ENCODE measurements at regions not wholly inside any gene's neighbourhood (a gene's known extent, or its start where the extent isn't known, plus 50 kb on each side); places are given as distances from the start of the nearest gene placed in this dataset.

DNA sequence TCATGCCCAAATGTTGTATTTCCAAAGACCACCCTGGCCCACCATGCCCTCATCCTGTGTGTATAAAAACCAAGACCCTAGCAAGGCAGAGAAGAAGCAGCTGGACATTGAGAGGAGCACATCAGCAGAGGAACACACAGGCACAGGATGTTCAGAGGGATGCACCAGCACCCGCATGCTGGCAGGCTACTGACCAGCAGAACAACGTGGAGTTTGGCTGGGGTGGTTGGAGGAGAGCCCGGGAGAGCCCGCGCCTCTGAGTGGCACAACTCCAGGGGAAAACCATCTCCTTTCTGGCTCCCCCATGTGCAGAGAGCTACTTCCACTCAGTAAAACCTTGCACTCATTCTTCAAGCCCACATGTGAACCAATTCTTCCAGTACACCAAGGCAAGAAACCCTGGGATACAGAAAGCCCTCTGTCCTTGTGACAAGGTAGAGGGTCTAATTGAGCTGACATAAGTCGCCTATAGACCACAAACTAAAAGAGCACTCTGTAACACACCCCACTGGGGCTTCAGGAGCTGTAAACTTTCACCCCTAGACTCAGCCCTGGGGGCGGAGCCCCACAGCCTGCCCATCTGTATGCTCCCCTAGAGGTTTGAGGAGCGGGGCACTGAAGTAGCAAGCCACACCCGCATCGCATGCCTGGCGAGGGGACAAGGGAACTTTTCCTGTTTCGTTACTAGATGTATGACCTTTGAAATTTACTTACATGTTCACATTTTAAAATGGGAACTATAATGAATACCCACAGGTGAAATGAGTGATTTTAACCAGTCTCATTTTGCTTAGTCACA lies 831.5 kb upstream of the CITED2 start:
- H3K4me1 ChIP-seq (replicated peaks) = no peaks in the 10 kb centered on the region
- no peak overlapping the region for H3K4me3 ChIP-seq
- WGBS = 81% methylated on average over 12 of the region's 12 CpGs
- no peak overlapping the region for H3K27ac ChIP-seq
- TF ChIP-seq POLR2AphosphoS5 (IDR thresholded peaks at IDR 0.05) = no peak
- no peaks in the 10 kb centered on the region for H3K9me3 ChIP-seq
- no peaks in the 10 kb centered on the region for H3K36me3 ChIP-seq
- no peaks in the 10 kb centered on the region for H3K27me3 ChIP-seq (replicated peaks; ENCODE audit: insufficient read depth)
- intact Hi-C loops (cut with DNase I) = no loop called here
- DNase-seq (ENCODE audit: low spot score) = no peak

DNA sequence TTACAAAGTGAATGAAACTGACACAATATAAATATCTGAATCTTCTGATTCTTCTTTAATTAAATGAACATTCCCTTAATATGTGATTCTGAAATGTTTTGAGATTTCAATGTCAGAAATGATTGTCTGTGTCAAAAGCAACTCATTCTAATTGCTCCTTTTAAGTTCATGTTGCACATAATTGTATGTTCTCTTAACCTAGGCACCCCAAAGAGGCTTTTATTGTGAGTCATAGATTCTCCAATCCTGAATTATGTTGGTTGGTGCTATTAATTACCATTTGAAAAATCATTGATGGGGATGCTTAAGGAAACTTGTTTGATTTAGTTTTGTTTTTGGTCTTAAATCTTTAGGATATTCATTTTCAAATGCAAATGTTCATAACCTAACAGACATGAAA lies 829.7 kb upstream of the CITED2 start:
- no peaks in the 10 kb centered on the region for H3K27me3 ChIP-seq (replicated peaks; ENCODE audit: insufficient read depth)
- H3K4me1 ChIP-seq (replicated peaks) = no peaks in the 10 kb centered on the region
- no peaks in the 10 kb centered on the region for H3K36me3 ChIP-seq
- TF ChIP-seq, protein P1, sequence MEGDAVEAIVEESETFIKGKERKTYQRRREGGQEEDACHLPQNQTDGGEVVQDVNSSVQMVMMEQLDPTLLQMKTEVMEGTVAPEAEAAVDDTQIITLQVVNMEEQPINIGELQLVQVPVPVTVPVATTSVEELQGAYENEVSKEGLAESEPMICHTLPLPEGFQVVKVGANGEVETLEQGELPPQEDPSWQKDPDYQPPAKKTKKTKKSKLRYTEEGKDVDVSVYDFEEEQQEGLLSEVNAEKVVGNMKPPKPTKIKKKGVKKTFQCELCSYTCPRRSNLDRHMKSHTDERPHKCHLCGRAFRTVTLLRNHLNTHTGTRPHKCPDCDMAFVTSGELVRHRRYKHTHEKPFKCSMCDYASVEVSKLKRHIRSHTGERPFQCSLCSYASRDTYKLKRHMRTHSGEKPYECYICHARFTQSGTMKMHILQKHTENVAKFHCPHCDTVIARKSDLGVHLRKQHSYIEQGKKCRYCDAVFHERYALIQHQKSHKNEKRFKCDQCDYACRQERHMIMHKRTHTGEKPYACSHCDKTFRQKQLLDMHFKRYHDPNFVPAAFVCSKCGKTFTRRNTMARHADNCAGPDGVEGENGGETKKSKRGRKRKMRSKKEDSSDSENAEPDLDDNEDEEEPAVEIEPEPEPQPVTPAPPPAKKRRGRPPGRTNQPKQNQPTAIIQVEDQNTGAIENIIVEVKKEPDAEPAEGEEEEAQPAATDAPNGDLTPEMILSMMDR (IDR thresholded peaks at IDR 0.05) = no peak
- no peak for TF ChIP-seq POLR2AphosphoS5 (IDR thresholded peaks at IDR 0.05)
- TF ChIP-seq POLR2A (IDR thresholded peaks at IDR 0.05) = no peak
- intact Hi-C loops (cut with DNase I) = no loop called here
- H3K4me3 ChIP-seq = no peak overlapping the region
- no peak for DNase-seq (ENCODE audit: low spot score)
- no peak overlapping the region for H3K27ac ChIP-seq
- H3K9me3 ChIP-seq = no peaks in the 10 kb centered on the region

DNA sequence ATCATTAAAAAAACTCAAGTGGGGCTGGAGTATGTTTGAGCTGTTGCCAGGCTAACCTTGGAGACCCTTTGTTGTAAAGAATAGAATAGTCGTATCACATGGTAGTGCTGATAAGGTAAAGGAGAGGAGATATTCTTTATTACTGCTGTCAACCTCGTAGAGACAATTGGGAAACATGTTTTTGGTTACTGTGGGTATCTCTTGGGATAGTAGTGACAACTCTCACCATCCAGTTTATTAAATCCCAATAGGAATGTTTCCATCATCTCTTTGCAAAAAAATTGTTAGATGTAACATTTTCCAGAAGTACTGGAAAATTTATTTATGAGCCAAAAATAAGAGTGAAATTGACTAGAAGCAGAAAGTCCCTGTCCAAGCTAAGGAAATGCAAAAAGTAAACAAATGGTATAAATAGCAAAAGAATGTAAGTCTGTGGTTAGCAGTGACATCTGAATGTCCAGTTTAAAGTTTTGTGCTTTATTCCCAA lies 829.3 kb upstream of the CITED2 start:
- no peaks in the 10 kb centered on the region for H3K27me3 ChIP-seq (replicated peaks; ENCODE audit: insufficient read depth)
- no peaks in the 10 kb centered on the region for H3K4me1 ChIP-seq (replicated peaks)
- H3K4me3 ChIP-seq = no peak overlapping the region
- no peaks in the 10 kb centered on the region for H3K9me3 ChIP-seq
- no peaks in the 10 kb centered on the region for H3K36me3 ChIP-seq
- no peak for DNase-seq (ENCODE audit: low spot score)
- H3K27ac ChIP-seq = no peak overlapping the region
- TF ChIP-seq POLR2AphosphoS5 (IDR thresholded peaks at IDR 0.05) = no peak
- TF ChIP-seq POLR2A (IDR thresholded peaks at IDR 0.05) = no peak
- TF ChIP-seq, protein P1 (IDR thresholded peaks at IDR 0.05) = no peak
- intact Hi-C loops (cut with DNase I) = no loop called here
- WGBS = 66% methylated on average over 2 of the region's 2 CpGs

DNA sequence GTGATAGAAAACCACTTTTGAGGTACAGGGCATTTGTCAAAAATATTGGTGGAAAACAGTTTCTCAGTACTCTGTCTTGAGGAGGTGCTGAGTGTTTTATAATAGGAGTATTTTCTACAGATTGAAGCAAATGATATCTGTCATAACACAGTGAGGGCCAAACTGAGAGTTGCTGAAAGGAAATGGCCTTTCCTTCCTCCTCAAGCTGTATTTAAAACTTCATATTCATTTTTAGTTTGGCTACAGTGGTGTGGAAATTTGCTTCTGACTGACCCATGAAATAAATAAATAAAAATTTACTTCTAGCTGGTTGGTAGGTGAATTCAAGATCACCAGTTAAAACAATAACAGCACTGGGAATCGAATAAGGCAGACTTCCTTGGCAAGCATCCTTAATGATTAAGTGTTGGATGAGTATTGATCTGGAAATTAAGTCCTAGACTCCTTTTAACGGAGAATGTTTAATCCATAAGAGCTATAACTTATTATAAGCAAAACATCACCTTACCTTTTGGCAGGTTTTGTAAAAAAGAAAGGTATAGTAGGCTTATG lies 828.6 kb upstream of the CITED2 start:
- Histone ChIP-seq H3K27ac (no peak overlapping the region), H3K36me3 (no peaks in the 10 kb centered on the region), H3K27me3 (replicated peaks; ENCODE audit: insufficient read depth) (no peaks in the 10 kb centered on the region), H3K4me3 (no peak overlapping the region), H3K9me3 (no peaks in the 10 kb centered on the region), H3K4me1 (replicated peaks) (no peaks in the 10 kb centered on the region)
- 92% methylated on average over 2 of the region's 2 CpGs for WGBS
- TF ChIP-seq POLR2AphosphoS5 (IDR thresholded peaks at IDR 0.05) = no peak
- TF ChIP-seq, protein P1 (IDR thresholded peaks at IDR 0.05) = no peak
- TF ChIP-seq POLR2A (IDR thresholded peaks at IDR 0.05) = no peak
- no peak for DNase-seq (ENCODE audit: low spot score)
- intact Hi-C loops (cut with DNase I) = no loop called here

DNA sequence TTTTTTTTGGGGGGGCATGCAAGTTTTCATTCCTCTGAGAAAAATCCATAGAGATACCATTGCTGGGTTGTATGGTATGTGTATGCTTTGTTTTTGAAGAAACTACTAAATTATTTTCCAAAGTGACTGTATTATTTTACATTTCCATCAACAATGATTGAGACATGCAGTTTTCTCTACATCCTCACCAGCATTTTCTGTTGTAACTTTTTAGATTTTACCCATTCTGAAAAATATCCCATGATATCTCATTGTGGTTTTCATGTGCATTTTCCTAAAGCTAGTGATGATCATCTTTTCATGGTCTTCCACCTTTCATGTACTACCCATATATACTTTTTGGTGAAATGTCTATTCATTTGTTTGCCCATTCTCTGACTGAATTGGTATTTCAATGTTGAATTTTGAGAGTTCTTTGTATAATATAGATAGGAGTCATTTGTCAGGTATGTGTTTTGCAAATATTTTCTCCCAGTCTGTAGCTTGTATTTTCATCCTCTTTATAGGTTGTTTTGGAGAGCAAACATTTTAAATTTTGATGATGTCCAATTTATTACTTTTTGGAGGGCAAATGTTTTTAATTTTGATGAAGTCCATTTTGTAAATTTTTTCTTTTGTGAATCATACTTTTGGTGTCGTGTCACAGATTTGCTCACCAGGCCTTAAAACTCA lies 827.5 kb upstream of the CITED2 start:
- Histone ChIP-seq H3K4me3 (no peak overlapping the region), H3K4me1 (replicated peaks) (no peaks in the 10 kb centered on the region), H3K36me3 (no peaks in the 10 kb centered on the region), H3K9me3 (no peaks in the 10 kb centered on the region), H3K27ac (no peak overlapping the region), H3K27me3 (replicated peaks; ENCODE audit: insufficient read depth) (no peaks in the 10 kb centered on the region)
- DNase-seq (ENCODE audit: low spot score) = no peak
- TF ChIP-seq POLR2AphosphoS5 (IDR thresholded peaks at IDR 0.05) (no peak), POLR2A (IDR thresholded peaks at IDR 0.05) (no peak)
- TF ChIP-seq, protein P1 (IDR thresholded peaks at IDR 0.05) = no peak
- intact Hi-C loops (cut with DNase I) = no loop called here
- WGBS = 100% methylated on average over 1 of the region's 1 CpG
